ENCODE measurements at regions not wholly inside any gene's neighbourhood (a gene's known extent, or its start where the extent isn't known, plus 50 kb on each side); places are given as distances from the start of the nearest gene placed in this dataset.

DNA sequence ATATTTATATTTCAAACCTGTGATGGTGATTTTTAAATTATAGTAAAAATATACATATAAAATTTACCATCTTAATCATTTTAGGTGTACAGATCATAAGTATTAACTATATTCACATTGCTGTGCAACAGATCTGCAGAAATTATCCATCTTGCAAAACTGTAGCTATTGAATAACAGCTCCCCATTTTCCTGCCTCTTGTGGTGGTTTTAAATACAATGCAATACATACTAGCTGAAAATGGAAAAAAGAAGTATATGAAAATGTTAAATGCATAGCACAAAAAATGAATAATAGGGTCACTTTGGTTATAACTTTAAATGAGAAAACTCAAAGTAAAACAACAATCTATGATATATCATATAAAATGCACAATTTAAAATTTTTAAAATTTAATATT, 130.9 kb upstream of the VPREB1 start:
- no peak for TF ChIP-seq CTCF (IDR thresholded peaks at IDR 0.05; ENCODE audit: low read depth, low read length)
- TF ChIP-seq POLR2A (IDR thresholded peaks at IDR 0.05; ENCODE audit: extremely low read depth, insufficient read length) = no peak
- TF ChIP-seq MYC (IDR thresholded peaks at IDR 0.05; ENCODE audit: low read depth, low read length) = no peak
